GM21390 (cell line): ENCODE measurements at regions not wholly inside any gene's neighbourhood (a gene's known extent, or its start where the extent isn't known, plus 50 kb on each side); places are given as distances from the start of the nearest gene placed in this dataset.
"Not testable (repeated sequence)": the region's sequence is repeated elsewhere in the genome, so short reads cannot be mapped to it uniquely, and the experiment has no call there.

Experiments
- ATAC-seq: cut with Tn5 transposase; IDR thresholded peaks from one replicate; pipeline ENCODE4 v1.9.1; 2021; ENCODE audit not compliant: unreplicated experiment

GRCh38 chr10:57362811-57363210 lies 904.9 kb downstream of the IPMK start:
- no peak for ATAC-seq

- no peak for ATAC-seq
Measured at GRCh38 chr10:57353403-57354003, 914.2 kb downstream of the IPMK start.

GRCh38 chr10:57351076-57351475 lies 916.6 kb downstream of the IPMK start:
- ATAC-seq: no peak

DNA sequence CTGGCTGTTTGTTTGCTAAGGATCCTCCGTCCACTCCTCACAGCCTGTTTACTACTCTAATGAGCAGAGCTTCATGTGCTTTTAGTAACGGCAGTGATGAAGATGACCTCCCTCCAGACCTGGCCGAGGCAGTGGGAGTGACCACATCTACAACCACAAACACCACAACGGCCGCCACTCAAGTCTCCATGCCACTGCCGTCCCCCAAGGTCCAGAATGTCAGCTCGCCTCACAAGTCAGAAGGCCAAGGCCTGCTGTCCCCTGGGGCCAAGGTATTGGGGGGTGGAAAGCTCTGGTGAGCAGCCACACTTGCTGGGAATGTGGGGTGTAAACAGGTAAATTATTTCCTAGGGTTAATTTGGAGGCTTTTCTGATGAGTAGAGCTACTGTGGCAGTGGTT lies 926.4 kb downstream of the IPMK start:
- no peak for ATAC-seq

DNA sequence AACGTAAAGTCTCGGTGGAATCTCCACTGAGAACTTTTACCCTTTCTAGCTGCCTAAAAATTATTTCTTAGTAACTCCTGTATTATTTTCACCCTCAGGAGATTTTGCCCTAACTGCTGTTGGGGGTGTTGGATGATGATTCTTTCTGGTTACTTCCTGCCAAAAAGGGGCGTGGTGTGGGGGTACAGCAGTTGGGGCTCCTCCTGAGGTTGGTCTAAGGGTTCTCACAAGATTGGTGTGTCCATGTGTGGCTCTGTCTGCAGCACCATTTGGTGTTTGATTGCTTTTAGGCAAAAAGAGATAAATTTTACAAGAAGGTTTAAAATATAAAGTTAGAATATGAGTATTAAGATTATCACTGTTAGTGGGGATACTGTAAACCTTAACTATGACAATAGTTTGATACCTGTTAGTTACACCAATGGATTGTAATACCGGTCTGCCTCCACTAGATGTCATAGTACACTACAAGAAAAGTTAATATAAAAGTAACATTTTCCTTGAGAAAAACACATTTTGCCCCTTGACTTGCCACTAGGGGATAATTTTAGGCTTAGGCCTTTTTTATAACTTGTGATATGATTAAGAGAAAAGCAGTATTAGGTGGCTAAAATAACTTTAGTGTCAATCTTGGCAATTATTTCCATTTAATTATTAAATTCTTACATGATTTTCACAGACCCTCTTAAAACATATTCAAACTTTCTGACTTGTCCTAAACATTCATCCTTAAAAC lies 928.7 kb downstream of the IPMK start:
- no peak for ATAC-seq

DNA sequence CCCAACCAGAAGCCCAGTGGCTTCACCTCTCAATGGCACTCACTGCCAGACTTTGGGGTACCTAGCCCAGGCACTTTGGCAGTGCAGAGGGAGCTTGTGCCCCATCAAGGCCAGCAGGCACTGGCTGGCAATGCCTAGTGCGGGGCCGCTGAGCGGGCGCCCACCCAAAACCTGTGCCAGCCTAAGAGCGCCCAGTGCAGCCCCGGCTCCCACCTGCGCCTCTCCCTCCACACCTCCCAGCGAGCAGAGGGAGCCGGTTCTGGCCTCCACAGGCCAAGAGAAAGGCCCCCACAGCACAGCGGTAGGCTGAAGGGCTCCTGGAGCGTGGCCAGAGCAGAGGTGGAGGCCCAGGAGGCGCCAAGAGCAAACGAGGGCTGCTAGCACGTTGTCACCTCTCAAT lies 930.8 kb downstream of the IPMK start:
- no peak for ATAC-seq

GRCh38 chr10:57336341-57336740 lies 931.4 kb downstream of the IPMK start:
- no peak for ATAC-seq

DNA sequence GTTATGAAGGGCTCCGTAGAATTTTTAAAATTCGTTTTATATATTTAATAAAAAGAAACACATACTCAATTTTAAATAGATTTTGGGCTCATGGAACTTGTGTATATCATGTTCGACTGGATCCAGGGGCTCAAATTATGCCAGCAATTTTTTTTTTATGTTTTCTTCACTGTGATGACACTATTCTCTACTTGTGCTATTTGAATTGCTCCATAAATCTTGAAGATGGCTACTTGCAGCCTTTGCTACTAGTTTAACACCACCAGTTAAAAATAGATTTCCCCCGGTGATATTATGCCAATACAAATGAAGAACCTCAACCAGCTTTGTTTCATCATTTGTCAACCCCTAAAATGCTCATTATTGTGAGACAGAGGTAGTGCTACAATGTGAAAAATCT lies 933.2 kb downstream of the IPMK start:
- ATAC-seq: no peak

DNA sequence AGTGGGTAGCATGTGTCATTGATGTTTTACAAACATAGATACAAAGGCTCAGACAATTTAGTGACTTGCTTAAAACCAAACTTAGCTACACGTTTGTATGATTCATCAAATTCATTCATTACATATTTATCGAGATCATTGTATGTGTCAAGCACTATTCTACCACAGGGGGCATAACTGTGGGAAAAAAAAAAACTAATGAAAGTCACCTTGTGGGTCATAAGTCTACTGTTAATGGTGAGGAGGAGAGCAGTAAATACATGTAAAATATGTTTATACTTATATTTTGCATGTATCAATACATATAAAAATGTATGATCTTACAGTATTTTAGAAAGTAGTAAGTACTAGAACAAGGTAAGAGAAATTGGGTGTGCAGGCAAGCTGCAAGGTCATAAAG lies 933.8 kb downstream of the IPMK start:
- ATAC-seq: no peak

- ATAC-seq: not testable (repeated sequence)
Measured at GRCh38 chr10:57321400-57321854, 946.3 kb downstream of the IPMK start.

DNA sequence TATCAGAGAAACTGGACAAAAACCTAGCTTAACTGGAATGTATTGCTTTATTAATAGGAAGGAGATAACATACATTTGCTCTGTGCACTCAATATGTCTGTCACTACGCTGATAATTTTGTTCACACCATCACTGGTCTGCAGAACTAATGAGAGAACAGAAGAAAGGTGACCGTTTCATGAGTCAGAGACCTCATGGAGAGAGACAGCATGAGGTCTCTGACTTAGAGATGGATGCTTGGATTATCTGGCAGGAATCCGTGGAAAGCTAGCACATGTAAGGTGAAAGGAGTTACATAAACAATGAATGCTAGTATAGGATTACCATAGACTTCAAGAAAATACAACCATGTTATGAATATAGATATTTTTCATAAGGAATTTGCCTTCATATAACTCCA lies 947.3 kb downstream of the IPMK start:
- no peak for ATAC-seq

DNA sequence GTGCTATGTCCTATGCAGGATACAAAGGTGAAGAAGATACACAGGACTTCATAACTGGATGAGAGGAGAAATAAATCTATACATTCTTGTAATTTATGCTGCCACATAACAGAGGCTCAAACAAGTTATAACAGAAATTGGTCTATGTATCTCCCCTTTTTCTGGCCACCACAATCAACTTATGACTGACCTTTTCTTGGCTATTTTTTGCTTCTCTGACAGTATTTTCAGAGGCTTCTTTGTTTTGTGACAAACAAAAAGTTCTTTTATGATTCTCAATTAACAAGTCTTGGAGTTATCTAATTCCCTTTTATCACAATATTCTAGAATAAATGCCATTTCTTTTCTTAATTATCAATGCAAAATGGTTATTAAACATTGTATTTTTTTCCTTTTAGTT lies 953.0 kb upstream of the ZWINT start:
- no peak for ATAC-seq

GRCh38 chr10:57303566-57303965 lies 942.5 kb upstream of the ZWINT start:
- no peak for ATAC-seq

DNA sequence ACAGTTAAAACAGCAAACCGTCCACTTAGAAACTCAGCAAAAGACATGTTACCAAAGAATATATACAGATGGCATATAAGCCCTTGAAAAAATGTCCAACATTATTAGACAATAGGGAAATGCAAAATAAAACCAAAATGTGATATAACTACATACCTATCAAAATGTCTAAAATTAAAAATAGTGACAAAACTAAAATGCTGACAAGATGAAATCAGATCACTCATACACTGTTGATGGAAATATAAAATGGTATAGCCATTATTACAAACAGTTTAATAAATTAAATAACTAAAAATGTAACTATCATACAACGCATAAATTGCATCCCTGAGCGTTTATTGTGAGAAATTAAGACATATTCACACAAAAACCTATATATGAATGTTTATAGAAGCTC lies 939.7 kb upstream of the ZWINT start:
- no peak for ATAC-seq

DNA sequence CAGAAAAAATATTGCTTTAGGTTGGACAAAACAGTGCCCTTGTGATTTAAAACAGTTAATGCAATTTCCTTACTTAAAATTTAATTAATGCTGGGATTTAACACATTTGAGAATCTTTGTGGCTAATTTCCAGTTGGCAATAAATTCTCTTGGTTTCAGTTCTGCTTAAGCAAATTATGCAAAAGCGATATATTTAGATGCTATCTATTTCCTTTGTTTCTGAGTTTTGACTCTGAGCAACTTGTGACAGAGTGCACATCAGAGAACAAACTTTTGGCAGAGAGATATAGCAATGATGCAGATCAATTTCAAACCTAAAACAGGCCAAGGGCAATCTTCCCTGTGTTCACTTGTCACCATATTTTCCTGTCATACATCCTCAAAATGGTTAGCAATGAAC lies 933.6 kb upstream of the ZWINT start:
- ATAC-seq: no peak

DNA sequence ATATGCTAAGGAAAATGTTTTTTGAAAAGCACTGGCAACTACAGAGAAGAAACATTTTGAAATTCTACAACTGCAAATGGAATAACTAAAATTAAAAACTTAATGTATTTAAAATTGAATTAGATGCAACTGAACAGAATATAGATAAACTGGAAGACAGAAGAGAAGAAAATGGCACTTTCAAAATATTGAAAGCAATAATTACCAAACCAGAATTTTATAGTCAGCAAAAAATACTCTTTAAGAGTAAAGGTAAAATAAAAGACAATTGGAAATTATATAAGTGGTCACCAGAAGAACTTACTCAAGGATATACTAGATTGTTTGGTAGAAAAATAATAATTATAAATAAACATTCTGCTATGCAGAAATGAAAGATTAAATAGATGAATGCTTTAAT lies 927.7 kb upstream of the ZWINT start:
- ATAC-seq: no peak

DNA sequence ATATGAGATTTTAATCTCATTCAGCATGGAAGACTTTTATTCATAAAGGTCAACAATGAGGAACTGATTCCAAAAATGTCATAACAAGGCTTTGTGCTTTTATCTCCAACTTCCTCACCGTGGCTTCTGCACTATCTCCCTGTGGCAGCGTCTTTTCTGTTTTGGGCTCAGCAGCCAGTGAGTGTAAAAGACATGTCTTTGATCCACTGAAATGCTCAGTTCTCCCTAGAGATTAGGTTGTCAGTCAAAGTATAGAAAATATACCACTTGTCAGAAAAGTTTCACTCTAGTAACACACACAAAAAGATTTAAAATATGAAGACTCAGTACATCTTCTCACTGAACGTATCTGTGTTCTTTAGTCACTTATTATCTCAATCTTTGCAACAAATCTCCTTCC lies 901.8 kb upstream of the ZWINT start:
- no peak for ATAC-seq

GRCh38 chr10:57260175-57260574 lies 899.1 kb upstream of the ZWINT start:
- no peak for ATAC-seq

GRCh38 chr10:57249615-57250281 lies 888.7 kb upstream of the ZWINT start:
- ATAC-seq: no peak

DNA sequence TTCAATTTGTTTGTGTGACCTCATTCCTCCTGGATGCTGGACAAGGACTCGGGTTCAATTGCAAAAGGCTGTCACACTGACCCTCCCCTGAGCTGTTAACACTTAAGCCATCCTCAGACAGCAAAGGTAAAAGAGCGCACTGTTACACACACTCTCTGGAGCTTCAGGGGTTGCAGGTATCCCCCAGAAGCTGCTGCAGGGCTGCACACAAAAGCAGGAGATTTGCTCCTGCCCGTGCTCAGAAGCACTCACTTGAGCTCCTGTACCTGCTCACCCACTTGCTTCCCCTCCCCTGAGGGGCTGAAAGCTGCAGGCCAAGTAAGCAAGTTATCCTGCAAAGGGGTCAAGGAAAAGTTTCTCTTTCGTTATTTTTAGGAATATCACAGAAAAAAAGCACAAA lies 886.2 kb upstream of the ZWINT start:
- ATAC-seq: no peak

DNA sequence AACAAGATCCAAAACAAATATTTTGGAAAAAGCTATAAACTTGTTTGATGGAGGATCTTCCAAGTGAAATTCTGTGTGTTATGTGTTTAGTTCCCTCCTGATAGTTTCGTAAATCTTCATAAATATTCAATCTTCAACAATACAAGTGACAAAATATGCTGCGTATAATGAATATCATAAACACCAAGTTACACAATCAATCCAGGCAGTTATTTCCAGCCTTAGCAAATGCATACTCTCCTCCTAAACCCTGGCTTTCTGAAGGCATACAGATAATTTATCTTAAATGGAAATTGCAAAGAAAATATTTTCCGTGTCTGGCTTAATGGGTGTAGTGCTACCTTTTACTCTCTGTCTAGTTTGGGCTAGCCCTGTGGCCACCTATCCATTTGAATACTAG lies 864.9 kb upstream of the ZWINT start:
- no peak for ATAC-seq

GRCh38 chr10:57224811-57225210 lies 863.8 kb upstream of the ZWINT start:
- ATAC-seq: no peak
